GM12878 (cell line): ENCODE measurements at regions not wholly inside any gene's neighbourhood (a gene's known extent, or its start where the extent isn't known, plus 50 kb on each side); places are given as distances from the start of the nearest gene placed in this dataset.

Source experiments
- ATAC-seq: fragments of 200-7000 bp; cut with Tn5 transposase; 3 replicates; pipeline ENCODE4 v1.9.1; 2020; ENCODE audit warnings: mild to moderate bottlenecking, moderate library complexity
- BruUV-seq: library from RNA; stranded (reverse); fragments of 400-500 nt; replicated peaks from 2 replicates; lab custom pipeline; 2021; lab: Mats Ljungman, UMichigan
- CTCF ChIA-PET: fragments of 300-600 bp; sonication (Branson Sonifier 250); formaldehyde crosslinking; extraction: SDS; loops from one replicate; lab custom pipeline; 2021; ENCODE audit warnings: inconsistent platforms; lab: Yijun Ruan, JAX
- POLR2A ChIA-PET: fragments of 350-600 bp; formaldehyde crosslinking; extraction: SDS; loops from one replicate; lab custom pipeline; 2021; ENCODE audit warnings: inconsistent platforms; lab: Charles Lee
- RAD21 ChIA-PET: fragments of 300-600 bp; sonication (Branson Sonifier 250); formaldehyde crosslinking; loops from one replicate; lab custom pipeline; 2023; ENCODE audit warnings: antibody characterized with exemption; ENCODE audit not compliant: unreplicated experiment; lab: Charles Lee
- SMC1A ChIA-PET: fragments of 300-600 bp; sonication (Branson Sonifier 250); formaldehyde crosslinking; loops from one replicate; lab custom pipeline; 2023; ENCODE audit not compliant: unreplicated experiment, uncharacterized antibody; lab: Charles Lee
- DNase-seq: peaks from one replicate; pipeline ENCODE4 v3.0.0-alpha.2; 2011; ENCODE audit warnings: low read depth, low spot score
- FAIRE-seq: peaks from 3 replicates; lab custom pipeline; 2011; peaks lifted over from hg19 to GRCh38; lab: Jason Lieb, UNC
- H2AFZ ChIP-seq: 2 replicates; pipeline ENCODE4 v1.6.0; 2011; ENCODE audit warnings: low read depth, low read length, control low read depth; ENCODE audit not compliant: control insufficient read depth
- H3K27ac ChIP-seq: 2 replicates; pipeline ENCODE4 v1.5.1; 2011; ENCODE audit warnings: control low read depth; ENCODE audit not compliant: control insufficient read depth, insufficient read depth
- H3K27me3 ChIP-seq, 2 experiments: replicated peaks in 1 of 2; 2 replicates each; pipeline versions ENCODE4 v1.6.0 to v1.6.1; 2011; ENCODE audit warnings: low read length in 1 of 2; ENCODE audit not compliant: control insufficient read depth in 2 of 2, insufficient read depth in 2 of 2
- H3K36me3 ChIP-seq, 2 experiments: 2 replicates each; pipeline ENCODE4 v1.5.1; 2011; ENCODE audit warnings: low read length in 1 of 2; ENCODE audit not compliant: control insufficient read depth in 2 of 2, insufficient read depth in 2 of 2
- H3K4me1 ChIP-seq: 2 replicates; pipeline ENCODE4 v1.6.1; 2011; ENCODE audit warnings: mild to moderate bottlenecking, low read length, moderate library complexity, mixed read lengths; ENCODE audit not compliant: control insufficient read depth, insufficient read depth
- H3K4me2 ChIP-seq: 2 replicates; pipeline ENCODE4 v1.6.0; 2011; ENCODE audit warnings: control low read depth; ENCODE audit not compliant: control insufficient read depth, insufficient read depth
- H3K4me3 ChIP-seq: fragments of 200-600 bp; sonication (generic); 2 replicates; pipeline ENCODE4 v1.5.1; 2016
- H3K79me2 ChIP-seq: 2 replicates; pipeline ENCODE4 v1.6.0; 2011; ENCODE audit warnings: low read length; ENCODE audit not compliant: control insufficient read depth, insufficient read depth
- H3K9ac ChIP-seq: 2 replicates; pipeline ENCODE4 v1.8.0; 2011; ENCODE audit warnings: low read length, control low read depth, mixed read lengths; ENCODE audit not compliant: control insufficient read depth, insufficient read depth
- H3K9me3 ChIP-seq: replicated peaks from 3 replicates; pipeline ENCODE4 v1.5.1; 2011; ENCODE audit warnings: mild to moderate bottlenecking, low read length; ENCODE audit not compliant: control insufficient read depth, insufficient read depth
- H4K20me1 ChIP-seq: 2 replicates; pipeline ENCODE4 v1.6.0; 2011; ENCODE audit not compliant: control insufficient read depth, insufficient read depth
- CBFB ChIP-seq: IDR thresholded peaks from 2 replicates; pipeline ENCODE4 v1.6.1; 2016; ENCODE audit warnings: antibody characterized with exemption, low read depth
- IKZF1 ChIP-seq: fragments of 450-650 bp; conservative IDR thresholded peaks from 2 replicates; pipeline ENCODE4 v1.6.1; 2017; ENCODE audit warnings: antibody characterized with exemption, mild to moderate bottlenecking
- KDM1A ChIP-seq: fragments of 200-600 bp; sonication (generic); IDR thresholded peaks from 2 replicates; pipeline ENCODE4 v1.6.1; 2016; ENCODE audit warnings: borderline replicate concordance
- RUNX3 ChIP-seq: IDR thresholded peaks from 2 replicates; pipeline ENCODE4 v1.6.1; 2012; ENCODE audit warnings: low read length, inconsistent platforms
- whole genome bisulfite sequencing: methylation state at CpG from one replicate; pipeline ENCODE4 v1.1.6; 2016; ENCODE audit warnings: low lambda C conversion rate; ENCODE audit not compliant: insufficient replicate concordance, insufficient coverage; ENCODE audit errors: missing lambda C conversion rate; 5-methylcytosine and 5-hydroxymethylcytosine counted together
- in situ Hi-C: fragments of 300-500 bp; cut with MboI; formaldehyde crosslinking; loops from 9 replicates; pipeline ENCODE4 v1.14.3; 2018; ENCODE audit warnings: mixed read lengths
- intact Hi-C: fragments of 100-400 bp; cut with micrococcal nuclease; formaldehyde crosslinking; loops from one replicate; pipeline ENCODE4 v1.14.2; 2022; ENCODE audit not compliant: unreplicated experiment

DNA sequence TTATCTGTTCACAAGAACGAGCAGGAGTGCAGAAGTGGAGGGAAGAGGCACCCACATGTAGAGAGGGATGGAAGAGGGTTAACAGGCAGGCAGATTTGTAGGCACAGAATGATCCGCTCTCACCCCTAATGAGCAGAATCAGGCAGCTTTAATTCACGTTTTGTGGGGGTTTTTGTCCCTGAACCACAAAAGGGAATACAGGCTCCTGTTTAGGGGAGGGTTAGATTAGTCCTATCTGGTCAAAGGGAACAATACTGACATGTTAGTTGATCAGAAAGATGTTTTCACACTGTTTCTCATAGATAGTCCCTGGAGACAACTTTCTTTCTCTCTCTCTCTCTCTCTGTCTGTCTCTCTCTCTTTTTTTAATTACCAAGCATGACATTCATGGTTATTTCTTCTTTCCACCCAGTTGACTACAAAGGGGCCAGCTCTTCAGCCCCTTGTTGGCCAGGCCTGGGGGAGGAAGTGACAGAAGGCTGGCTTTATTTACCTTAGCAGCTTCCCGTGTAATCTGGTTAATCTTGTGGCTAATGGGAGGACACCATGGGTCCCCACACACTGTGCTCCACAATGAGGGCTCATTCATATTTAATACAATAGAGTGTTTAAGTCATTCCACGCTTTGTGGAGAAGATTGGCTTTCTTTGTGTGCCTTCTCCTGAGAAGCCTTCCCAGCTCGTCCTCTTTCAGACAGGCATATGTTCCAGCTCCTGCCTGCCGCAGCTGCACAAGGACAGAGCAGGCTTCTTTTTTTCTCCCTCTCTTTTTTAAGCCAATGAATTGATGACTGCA lies 958.8 kb downstream of the TFAP2A start:
- FAIRE-seq, result no peak
- H3K27ac ChIP-seq, result no peak overlapping the region
- 22% methylated on average over 7 of the region's 7 CpGs for WGBS
- BruUV-seq, result no TSS peak
- peak; percentile 14; the same call in 1 of the 2 replicates for TF ChIP-seq RUNX3
- no peak for TF ChIP-seq CBFB
- peak; percentile 26; the same call in 1 of the 3 replicates for ATAC-seq
- H4K20me1 ChIP-seq, result no peaks in the 10 kb centered on the region
- no peaks in the 10 kb centered on the region for H3K79me2 ChIP-seq
- POLR2A ChIA-PET, result no interaction called here
- DNase-seq, result no peak
- no peaks in the 10 kb centered on the region for H3K27me3 ChIP-seq
- no peaks in the 10 kb centered on the region for H3K36me3 ChIP-seq
- RAD21 ChIA-PET, result interaction anchor here (1.1 to 1.2 kb wide), 2 partner anchors 69 to 81 kb away, joined by 3 read pairs; no protein-coding TSS in a partner anchor
- H3K4me3 ChIP-seq, result no peak overlapping the region
- no peak overlapping the region for H3K4me2 ChIP-seq
- intact Hi-C loops, result no loop called here
- peak overlapping the region; percentile 10; the same call in 1 of the 2 replicates for H2AFZ ChIP-seq
- H3K9ac ChIP-seq, result no peak overlapping the region
- CTCF ChIA-PET, result interaction anchor here (1.1 kb wide), 1 partner anchor 14 kb away, joined by 3 read pairs; no protein-coding TSS in a partner anchor
- SMC1A ChIA-PET, result no interaction called here
- H3K9me3 ChIP-seq, result no peaks in the 10 kb centered on the region
- in situ Hi-C loops, result no loop called here
- H3K4me1 ChIP-seq, result no peaks in the 10 kb centered on the region

DNA sequence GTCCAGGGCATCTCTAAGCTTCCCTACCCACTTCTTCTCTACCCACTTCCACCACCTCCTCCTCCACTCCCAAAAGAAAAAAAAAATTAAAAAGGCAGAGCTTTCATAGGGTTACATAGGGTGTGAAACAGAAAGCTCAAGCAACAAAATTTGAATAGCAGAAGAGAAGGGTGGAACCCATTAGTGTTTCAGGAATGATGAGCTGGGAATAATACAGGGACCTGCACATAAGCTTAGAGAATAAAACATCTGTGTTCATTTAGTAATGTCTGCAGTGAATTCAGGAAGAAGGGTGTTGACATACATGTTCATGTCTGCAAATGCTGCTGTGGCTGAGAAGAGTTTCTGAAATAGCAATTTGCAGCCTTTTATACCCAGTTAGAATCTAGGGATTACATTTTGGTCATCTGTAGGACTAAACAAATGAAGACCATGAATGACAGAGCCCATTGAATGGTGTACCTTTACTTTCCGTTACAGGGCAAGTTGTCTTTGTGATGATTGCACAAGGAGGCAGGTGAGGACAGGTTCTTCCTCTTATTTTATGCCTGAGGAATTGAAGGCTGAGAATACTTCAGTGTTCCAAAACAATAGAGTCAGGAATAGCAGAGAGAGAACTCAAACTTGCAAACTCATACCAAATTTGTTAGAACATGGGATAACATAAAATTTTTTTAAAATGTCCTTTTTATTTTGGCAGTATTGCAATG lies 975.1 kb downstream of the TFAP2A start:
- TF ChIP-seq IKZF1 (no peak), KDM1A (no peak)
- no TSS peak for BruUV-seq
- H3K27me3 ChIP-seq, result no peaks in the 10 kb centered on the region
- POLR2A ChIA-PET, result no interaction called here
- H3K4me3 ChIP-seq, result no peak overlapping the region
- no peak overlapping the region for H3K9ac ChIP-seq
- intact Hi-C loops, result no loop called here
- SMC1A ChIA-PET, result interaction anchor here (1.0 to 1.9 kb wide), 3 partner anchors 16 to 46 kb away, joined by 3 to 5 read pairs (median 4); no protein-coding TSS in a partner anchor
- no peak for ATAC-seq
- no peak for DNase-seq
- RAD21 ChIA-PET, result interaction anchor here (1.5 kb wide), 1 partner anchor 26 kb away, joined by 4 read pairs; no protein-coding TSS in a partner anchor
- H2AFZ ChIP-seq, result no peak overlapping the region
- 75% methylated on average over 1 of the region's 1 CpG for WGBS
- H3K27ac ChIP-seq, result no peak overlapping the region
- H3K4me1 ChIP-seq, result no peaks in the 10 kb centered on the region
- H3K79me2 ChIP-seq, result no peaks in the 10 kb centered on the region
- no peaks in the 10 kb centered on the region for H4K20me1 ChIP-seq
- CTCF ChIA-PET, result no interaction called here
- H3K36me3 ChIP-seq, result no peaks in the 10 kb centered on the region
- in situ Hi-C loops, result no loop called here
- H3K4me2 ChIP-seq, result no peak overlapping the region
- H3K9me3 ChIP-seq, result no peaks in the 10 kb centered on the region
- no peak for FAIRE-seq
